ENCODE measurements at regions not wholly inside any gene's neighbourhood (a gene's known extent, or its start where the extent isn't known, plus 50 kb on each side); places are given as distances from the start of the nearest gene placed in this dataset.

GRCh38 chr6:20348041-20348440 lies 53.6 kb upstream of the E2F3 start:
- Histone ChIP-seq H3K9me3 (no peaks in the 10 kb centered on the region), H3K36me3 (replicated peaks in 1 of 2; ENCODE audit: control insufficient read depth in 1 of 2, insufficient read depth in 2 of 2, low read length in 1 of 2) (no peaks in the 10 kb centered on the region), H3K79me2 (ENCODE audit: insufficient read depth) (no peaks in the 10 kb centered on the region), H3K9ac (no peak overlapping the region), H3K27me3 (ENCODE audit: insufficient read depth) (no peaks in the 10 kb centered on the region), H3K4me2 (no peak overlapping the region), H3K27ac (ENCODE audit: low read depth in 2 of 2, low read length in 1 of 2) (no peak overlapping the region), H3K4me1 (ENCODE audit: control insufficient read depth in 1 of 2, insufficient read depth in 2 of 2, low read depth in 1 of 2, low read length in 1 of 2) (no peaks in the 10 kb centered on the region), H3F3A (replicated peaks; ENCODE audit: insufficient read depth) (no peaks in the 10 kb centered on the region), H3K4me3 (ENCODE audit: low read depth in 2 of 2, low read length in 1 of 2) (no peak overlapping the region), H4K20me1 (ENCODE audit: insufficient read depth) (no peaks in the 10 kb centered on the region), H3K9me2 (no peaks in the 10 kb centered on the region), H2AFZ (ENCODE audit: low read depth) (no peak overlapping the region)
- no peak for DNase-seq
- POLR2A ChIA-PET = no interaction called here
- CTCF ChIA-PET = no interaction called here
- TF ChIP-seq JUND (IDR thresholded peaks at IDR 0.05) (no peak), TAF1 (IDR thresholded peaks at IDR 0.05; ENCODE audit: borderline replicate concordance, low read depth, low read length) (no peak), EP300 (IDR thresholded peaks at IDR 0.05; ENCODE audit: borderline replicate concordance in 1 of 2, low read depth in 1 of 2, low read length in 1 of 2) (no peak), NRF1 (IDR thresholded peaks at IDR 0.05; ENCODE audit: low read depth, low read length) (no peak), EZH2phosphoT487 (IDR thresholded peaks at IDR 0.05; ENCODE audit: borderline replicate concordance, low read depth) (no peak), RFX5 (IDR thresholded peaks at IDR 0.05; ENCODE audit: low read length) (no peak), GATA2 (CRISPR knock-in tag; IDR thresholded peaks at IDR 0.05) (no peak), MAX (IDR thresholded peaks at IDR 0.05; ENCODE audit: low read depth) (no peak), CTCF (IDR thresholded peaks at IDR 0.05) (no peak), TCF12 (IDR thresholded peaks at IDR 0.05) (no peak), NFIC (IDR thresholded peaks at IDR 0.05; ENCODE audit: borderline replicate concordance) (no peak), PBX3 (IDR thresholded peaks at IDR 0.05) (no peak), ELF1 (IDR thresholded peaks at IDR 0.05) (no peak), SIN3A (IDR thresholded peaks at IDR 0.05; ENCODE audit: borderline replicate concordance, low read depth, low read length) (no peak), FOSL2 (IDR thresholded peaks at IDR 0.05; ENCODE audit: borderline replicate concordance, low read depth) (no peak), USF2 (IDR thresholded peaks at IDR 0.05; ENCODE audit: borderline replicate concordance, low read depth, low read length) (no peak), CHD2 (IDR thresholded peaks at IDR 0.05; ENCODE audit: low read length, partially characterized antibody) (no peak)
- WGBS (ENCODE audit: low lambda C conversion rate) = 59% methylated on average over 3 of the region's 3 CpGs

Data from SK-N-SH (cell line).